ENCODE measurements at regions not wholly inside any gene's neighbourhood (a gene's known extent, or its start where the extent isn't known, plus 50 kb on each side); places are given as distances from the start of the nearest gene placed in this dataset.

DNA sequence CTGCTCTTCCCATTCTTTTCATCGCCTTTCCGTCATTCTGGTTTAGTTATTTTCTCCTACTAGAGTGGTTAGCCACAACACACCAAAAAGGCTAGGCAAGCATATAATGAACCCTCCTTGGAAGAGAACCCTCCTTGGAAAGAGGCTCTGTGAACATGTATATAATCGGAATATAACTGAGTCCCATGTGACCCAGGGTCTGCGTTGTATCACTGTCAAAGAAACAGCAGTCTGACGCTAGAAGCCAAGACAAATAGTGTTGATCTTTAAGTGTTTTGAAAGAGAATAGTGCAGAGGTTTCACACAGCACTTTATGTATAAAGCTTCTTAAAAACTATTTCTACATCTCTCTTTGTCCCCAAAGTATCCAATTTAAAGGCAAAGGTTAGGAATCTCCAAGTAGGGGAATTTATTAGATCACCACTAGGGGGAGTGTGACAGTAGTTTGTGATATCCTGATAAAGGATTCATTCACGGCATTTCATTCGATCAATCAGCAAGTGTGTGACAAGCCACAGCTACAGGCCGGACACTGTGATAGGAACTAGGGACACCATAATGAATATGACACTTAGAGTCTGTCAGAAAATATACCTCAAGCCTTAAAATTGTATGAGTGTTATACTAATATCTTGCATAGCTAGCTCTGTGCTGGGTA lies 395.3 kb downstream of the CD109 start:
- peak; percentile 21 for DNase-seq (ENCODE audit: low spot score)

DNA sequence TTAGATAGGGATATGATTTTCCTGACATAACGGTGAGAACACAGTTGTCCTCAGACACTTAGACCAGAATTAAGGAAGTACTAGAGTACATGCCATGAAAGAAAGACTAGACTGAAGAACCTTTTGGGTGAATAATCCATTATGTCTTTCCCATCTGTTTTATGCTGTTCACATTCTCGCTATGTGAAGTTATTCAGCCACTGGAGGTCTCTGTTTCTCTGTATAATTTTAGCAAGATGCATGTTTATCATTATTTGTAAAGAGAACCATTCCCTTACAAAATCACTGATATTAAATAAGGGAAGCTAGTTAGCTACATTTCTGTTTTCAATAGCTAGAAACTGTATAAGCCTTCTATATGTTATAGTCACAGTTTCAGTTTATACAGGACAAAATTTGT lies 391.9 kb downstream of the CD109 start:
- DNase-seq (ENCODE audit: low spot score) = no peak

- DNase-seq (ENCODE audit: low spot score) = no peak
Observed at GRCh38 chr6:74075896-74076295, 379.9 kb downstream of the CD109 start.

- DNase-seq (ENCODE audit: low spot score) = no peak
Observed at GRCh38 chr6:74075323-74075722, 379.3 kb downstream of the CD109 start.

DNA sequence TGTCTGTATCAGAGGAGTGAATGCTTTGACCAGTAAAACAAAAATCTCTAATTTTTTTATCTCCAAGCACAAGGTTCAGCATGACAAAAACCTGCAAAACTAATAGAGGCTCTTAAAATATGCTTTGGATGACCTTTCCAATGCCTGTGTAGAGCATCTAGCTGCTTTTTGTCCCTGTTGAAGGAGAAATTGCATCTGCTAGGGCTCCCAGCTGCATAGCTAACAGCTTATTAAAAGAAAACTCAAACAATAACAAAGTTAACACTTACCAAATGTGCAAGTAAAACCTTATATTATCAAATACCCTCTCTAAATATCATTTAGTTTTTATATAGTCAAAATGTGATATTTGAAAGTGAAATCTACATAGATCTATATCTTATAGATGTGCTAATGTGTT lies 378.6 kb downstream of the CD109 start:
- DNase-seq (ENCODE audit: low spot score) = no peak

DNA sequence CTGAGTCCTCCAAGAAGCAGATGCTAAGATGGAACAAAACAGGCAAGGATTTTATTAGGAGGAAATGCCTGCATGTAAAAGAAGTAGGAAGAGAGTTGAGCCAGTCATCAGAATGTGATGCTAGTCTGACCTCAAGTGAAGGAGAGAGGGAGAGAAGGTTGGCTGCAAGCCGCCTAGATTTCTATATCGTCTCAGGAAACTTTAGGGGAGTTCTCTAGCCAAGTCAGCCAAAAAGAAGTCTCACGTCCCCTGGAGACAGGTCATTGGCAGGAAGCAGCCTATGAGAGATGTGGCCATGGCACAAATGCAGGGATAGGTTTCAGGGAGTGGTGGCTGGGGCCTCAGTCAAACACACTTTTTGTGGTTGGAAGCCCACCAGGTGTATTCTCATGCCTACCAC lies 378.0 kb downstream of the CD109 start:
- no peak for DNase-seq (ENCODE audit: low spot score)

DNA sequence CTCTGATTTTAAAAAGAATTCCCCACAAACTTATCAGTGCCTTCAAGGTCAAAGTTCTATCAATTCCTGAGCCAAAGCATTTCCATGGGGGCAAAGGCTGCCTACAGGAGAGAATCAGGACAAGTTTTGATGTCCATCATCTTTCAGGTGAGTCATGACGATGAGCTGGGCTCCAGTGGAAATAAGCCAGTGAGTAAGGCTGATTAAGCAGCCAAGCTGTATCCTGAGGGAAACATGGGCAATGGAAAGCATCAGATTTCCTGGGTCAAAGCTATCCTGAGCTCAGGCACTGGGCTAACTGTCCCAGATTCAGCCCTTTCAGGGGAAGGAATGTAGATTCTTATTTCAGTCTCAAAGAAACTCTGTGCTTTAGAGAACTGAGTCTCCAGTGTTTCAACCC lies 377.4 kb downstream of the CD109 start:
- DNase-seq (ENCODE audit: low spot score) = no peak

- DNase-seq (ENCODE audit: low spot score) = no peak
Observed at GRCh38 chr6:74071214-74071613, 375.2 kb downstream of the CD109 start.

DNA sequence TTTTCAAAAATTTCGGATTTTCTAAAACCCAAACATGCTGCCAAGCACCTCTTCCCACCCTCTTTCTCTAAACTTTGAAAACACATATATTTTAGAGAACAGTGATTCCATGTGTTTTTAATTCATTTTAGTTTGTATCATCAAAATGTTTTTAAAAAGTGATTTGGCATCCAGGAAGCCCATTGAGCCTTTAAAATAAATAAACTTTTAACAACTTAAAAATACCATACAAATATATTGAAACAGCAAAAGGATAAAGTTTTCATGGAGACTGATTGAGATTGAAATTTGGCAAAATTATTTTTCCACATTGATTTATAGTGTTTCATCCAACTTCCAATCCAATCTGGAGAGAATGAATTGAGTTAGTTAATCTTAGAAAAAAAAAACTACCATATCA lies 374.7 kb downstream of the CD109 start:
- DNase-seq (ENCODE audit: low spot score) = no peak

- no peak for DNase-seq (ENCODE audit: low spot score)
Observed at GRCh38 chr6:74070091-74070490, 374.1 kb downstream of the CD109 start.

DNA sequence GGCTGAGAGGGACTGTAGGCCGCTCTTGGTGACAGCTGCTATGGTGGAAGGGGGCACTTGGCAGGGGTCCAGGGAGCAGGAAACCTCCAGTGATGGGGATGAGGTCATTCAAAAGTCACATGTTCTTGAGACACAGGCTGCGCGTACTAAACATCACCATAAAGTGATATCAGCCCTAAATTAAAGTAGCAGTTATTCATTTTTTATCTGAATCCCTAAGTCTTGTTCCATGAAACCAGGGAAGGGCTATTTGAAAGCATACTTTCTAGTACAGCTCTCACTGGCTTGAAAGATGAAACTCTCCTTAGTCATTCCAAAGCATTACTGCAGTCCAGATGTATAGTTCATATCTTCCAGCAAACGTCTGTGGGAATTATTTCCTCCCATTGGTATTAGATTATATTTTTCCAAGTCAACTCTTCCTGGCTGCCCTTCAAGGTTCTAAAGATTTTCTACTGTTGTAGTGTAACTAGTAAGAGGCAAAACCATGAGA lies 373.1 kb downstream of the CD109 start:
- DNase-seq (ENCODE audit: low spot score) = no peak

DNA sequence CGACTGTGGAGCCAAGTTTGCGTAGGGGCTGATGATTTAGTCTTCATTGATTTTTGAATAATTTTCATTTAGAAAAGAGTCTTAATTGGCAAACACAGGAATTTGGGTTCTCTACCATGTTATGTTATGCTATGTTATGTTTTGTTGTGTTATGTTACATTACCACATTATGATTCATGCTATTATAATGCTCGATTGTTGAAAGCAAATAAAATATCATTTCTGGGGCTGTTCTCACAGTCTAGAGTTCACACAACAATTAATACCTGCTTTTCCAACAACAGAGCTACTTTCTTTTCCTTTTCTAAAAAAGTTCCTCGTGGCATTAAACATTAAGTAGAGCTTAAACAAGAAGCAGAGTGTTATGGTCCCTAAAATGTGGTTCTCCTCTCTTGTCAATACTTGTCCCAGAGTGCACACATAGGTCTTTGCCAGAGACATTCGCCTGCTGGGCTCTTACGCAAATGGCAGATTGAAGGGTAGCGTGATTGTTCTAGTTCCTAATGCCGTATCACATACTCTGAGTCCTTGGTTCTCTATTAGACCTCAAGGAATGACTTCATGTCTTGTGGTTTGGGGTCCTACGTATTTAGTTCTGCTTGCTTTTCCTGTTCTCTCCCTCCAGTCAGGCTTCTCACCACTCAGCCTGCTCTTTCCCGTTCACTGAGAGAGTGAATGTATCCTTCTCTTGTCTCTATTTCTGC lies 370.3 kb downstream of the CD109 start:
- DNase-seq (ENCODE audit: low spot score) = no peak

GRCh38 chr6:74065705-74066104 lies 369.7 kb downstream of the CD109 start:
- no peak for DNase-seq (ENCODE audit: low spot score)

DNA sequence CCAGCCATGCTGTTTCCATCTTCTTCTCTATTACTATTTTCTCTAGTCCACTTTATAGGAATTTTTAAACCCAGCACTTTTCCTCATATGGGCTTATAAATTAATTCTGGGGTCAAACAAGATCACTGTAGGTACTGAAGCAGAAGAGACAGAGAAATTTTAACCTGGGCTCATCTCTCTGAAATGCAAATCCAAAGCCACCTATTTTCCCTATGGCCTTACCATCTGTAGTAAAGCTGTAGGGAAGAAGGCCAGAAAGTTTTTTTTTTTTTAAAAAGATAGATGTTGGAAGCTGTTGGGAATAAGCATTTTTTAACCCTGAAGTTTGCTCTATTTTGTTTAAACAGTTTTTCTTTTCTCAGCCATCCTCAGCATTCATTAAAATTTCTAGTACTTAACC lies 367.4 kb downstream of the CD109 start:
- DNase-seq (ENCODE audit: low spot score) = no peak

DNA sequence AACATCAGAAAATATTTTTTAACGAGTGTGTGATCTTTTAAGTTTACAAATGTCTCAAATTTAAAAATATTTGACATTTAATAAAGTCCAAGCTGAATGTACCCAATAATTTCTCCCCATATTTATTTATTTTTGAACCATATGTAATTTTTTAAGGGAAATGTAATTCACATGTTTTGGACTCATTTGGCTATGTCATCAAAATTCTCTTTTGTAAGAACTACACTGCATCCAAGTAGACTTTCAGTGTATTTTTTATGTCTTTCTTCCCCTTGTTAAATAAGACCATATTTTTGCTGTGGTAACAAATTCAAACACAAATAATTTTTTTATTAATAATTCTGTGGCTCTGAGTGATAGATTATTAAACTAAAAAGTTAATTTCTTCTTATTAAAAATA lies 365.2 kb downstream of the CD109 start:
- DNase-seq (ENCODE audit: low spot score) = no peak

DNA sequence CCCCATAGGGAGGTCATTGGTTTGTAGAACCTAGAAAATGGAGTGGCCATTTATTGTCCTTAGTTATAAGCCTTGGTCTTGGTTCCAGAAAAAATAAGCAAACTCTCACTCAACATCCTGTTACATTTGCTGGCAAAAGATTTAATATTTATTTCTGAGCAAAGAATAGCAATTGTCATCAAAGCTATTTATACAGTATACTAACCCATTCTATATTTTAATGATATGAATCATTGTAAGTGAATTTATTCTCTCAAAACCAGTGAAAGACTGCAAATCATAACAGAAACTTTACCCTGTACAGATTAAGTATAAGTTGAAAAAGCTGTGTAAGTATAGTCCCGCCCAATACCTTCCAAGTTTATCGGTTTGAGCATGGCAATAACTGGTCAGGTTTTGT lies 364.4 kb downstream of the CD109 start:
- DNase-seq (ENCODE audit: low spot score) = no peak

DNA sequence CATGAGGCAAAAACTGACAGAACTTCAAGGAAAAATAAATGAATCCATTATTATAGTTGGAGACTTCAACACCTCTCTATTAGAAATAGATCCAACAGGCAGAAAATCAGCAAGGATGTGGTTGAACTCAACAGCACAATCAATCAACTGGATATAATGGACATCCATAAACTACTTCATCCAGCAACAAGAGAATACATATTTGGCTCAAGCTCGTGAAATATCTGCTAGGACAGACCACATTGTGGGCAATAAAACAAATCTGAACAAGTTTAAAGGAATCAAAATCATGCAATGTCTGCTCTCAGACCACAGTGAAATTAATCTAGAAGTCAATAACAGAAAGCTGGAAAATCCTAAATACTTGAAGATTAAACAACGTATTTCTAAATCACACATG lies 362.6 kb downstream of the CD109 start:
- no peak for DNase-seq (ENCODE audit: low spot score)

- no peak for DNase-seq (ENCODE audit: low spot score)
Observed at GRCh38 chr6:74057326-74057725, 361.3 kb downstream of the CD109 start.

DNA sequence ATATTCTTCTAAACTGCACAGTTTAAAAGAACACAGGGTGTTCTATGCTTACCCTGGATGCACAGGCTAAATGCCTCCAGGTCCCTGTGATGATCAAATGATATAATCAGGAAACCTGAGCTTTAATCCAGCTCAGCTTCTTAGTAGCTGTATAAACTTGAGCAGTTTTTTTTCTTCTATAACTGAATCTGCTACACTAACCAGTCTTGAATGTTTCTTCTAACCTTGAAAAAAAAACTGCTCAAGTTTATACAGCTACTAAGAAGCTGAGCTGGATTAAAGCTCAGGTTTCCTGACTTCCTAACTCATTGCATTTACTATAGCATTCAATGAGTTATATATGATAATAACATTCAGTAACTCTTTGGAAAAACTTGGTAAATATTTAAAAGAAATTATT lies 358.2 kb downstream of the CD109 start:
- no peak for DNase-seq (ENCODE audit: low spot score)

DNA sequence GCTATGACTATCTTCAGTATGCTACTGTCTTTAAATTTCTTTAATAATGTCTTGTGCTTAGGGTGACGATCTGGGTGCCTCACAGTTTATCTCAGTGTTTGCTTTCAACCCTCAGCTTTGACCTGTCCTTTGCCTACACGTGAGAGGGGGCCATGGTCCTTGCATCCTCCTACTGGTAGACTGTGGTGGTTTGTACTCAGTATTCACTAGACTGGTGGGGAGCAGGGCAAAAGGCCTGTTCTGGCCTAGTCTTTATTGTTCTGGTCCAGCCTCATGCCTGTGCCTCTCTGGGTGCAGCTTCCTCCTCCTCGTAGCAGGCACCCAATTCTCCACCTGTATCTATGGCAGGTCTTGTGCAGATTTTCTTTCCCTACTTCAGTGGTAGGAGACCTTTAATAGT lies 354.9 kb downstream of the CD109 start:
- no peak for DNase-seq (ENCODE audit: low spot score)

- no peak for DNase-seq (ENCODE audit: low spot score)
Observed at GRCh38 chr6:74048387-74048786, 352.4 kb downstream of the CD109 start.

DNA sequence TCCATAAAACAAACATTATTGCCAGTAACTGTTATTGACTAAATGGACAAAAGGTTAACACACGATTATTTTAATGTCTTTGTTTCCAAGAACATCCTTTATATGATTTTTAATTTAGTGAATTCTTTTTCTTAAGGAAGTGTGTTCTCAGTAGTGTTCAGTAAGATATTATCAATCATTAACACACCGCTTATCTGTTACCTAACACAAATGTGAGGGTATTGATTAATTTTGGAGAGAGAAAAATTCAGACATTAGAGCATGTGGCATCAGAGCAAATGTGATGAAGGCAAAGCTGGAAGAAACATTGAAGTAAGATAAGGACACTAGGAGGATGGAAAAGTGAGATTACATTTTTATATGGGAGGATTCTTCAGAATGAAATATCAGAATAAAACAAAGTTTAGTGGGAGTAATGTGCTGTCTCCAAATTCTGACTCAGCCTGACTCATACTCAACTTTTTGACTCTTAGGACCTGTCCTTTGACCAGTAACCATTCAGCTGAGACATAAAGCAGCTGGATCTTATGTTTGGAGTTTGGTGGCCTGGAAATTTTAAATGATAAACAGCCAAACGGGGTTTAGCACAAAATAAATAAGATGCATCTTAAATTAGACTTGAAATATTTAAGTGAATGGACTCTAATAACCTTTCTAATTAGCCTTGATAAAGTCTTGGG lies 348.6 kb downstream of the CD109 start:
- DNase-seq (ENCODE audit: low spot score) = no peak

- DNase-seq (ENCODE audit: low spot score) = no peak
Observed at GRCh38 chr6:74041420-74041819, 345.4 kb downstream of the CD109 start.

All from hematopoietic multipotent progenitor cell treated with erythropoietin and hydrocortisone succinate and interleukin-3 and kit ligand, for 17 days (in vitro differentiated cells).